A673 (cell line): ENCODE measurements at regions not wholly inside any gene's neighbourhood (a gene's known extent, or its start where the extent isn't known, plus 50 kb on each side); places are given as distances from the start of the nearest gene placed in this dataset.

Source experiments
- CTCF ChIP-seq: fragments of 300-800, 200-600 bp; sonication (generic); conservative IDR thresholded peaks from 2 replicates; pipeline ENCODE4 v1.5.1; 2017; ENCODE audit warnings: low read depth, mild to moderate bottlenecking, antibody characterized with exemption, low read length, moderate library complexity, mixed read lengths
- EZH2 ChIP-seq: fragments of 200-600 bp; sonication (generic); IDR thresholded peaks from 2 replicates; pipeline ENCODE4 v1.6.1; 2017; ENCODE audit warnings: borderline replicate concordance, low read depth, mild to moderate bottlenecking, mixed read lengths, antibody characterized with exemption, low read length; ENCODE audit not compliant: poor library complexity, severe bottlenecking

DNA sequence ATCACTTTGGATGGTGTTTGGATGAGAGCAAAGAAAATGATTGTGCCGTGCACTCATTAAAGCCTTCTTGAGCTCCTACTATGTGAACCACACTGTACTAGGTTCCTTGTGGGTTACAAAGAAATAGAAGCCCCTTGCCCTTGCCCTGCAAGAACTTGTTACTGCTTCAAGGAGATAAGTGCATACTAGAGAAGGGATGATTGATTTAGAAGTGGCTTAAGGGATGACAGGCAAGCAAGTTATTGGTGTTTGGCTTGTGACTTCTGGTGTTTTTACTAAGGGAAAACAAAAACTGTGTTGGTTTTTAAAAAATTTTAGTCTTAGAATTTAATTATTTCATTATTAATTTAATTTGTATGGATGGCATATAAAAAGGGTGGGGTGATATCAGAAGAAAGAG, 67.4 kb downstream of the IL21 start:
- no peak for TF ChIP-seq CTCF
- TF ChIP-seq EZH2 = no peak
